ENCODE measurements at regions not wholly inside any gene's neighbourhood (a gene's known extent, or its start where the extent isn't known, plus 50 kb on each side); places are given as distances from the start of the nearest gene placed in this dataset.

GRCh38 chr10:109695988-109696387 is 227.3 kb downstream of the XPNPEP1 start:
- no peak for TF ChIP-seq CTCF (IDR thresholded peaks at IDR 0.05; ENCODE audit: borderline replicate concordance, insufficient read depth, low read depth, low read length)
- no peak overlapping the region for H3K4me3 ChIP-seq (ENCODE audit: low read depth, low read length)

GRCh38 chr10:109689785-109690184 is 233.5 kb downstream of the XPNPEP1 start:
- H3K4me3 ChIP-seq (ENCODE audit: low read depth, low read length): no peak overlapping the region
- no peak for TF ChIP-seq CTCF (IDR thresholded peaks at IDR 0.05; ENCODE audit: borderline replicate concordance, insufficient read depth, low read depth, low read length)

- no peak overlapping the region for H3K4me3 ChIP-seq (ENCODE audit: low read depth, low read length)
- TF ChIP-seq CTCF (IDR thresholded peaks at IDR 0.05; ENCODE audit: borderline replicate concordance, insufficient read depth, low read depth, low read length): no peak
Observed at GRCh38 chr10:109679478-109679877, 243.8 kb downstream of the XPNPEP1 start.

- TF ChIP-seq CTCF (IDR thresholded peaks at IDR 0.05; ENCODE audit: borderline replicate concordance, insufficient read depth, low read depth, low read length): no peak
- H3K4me3 ChIP-seq (ENCODE audit: low read depth, low read length): no peak overlapping the region
Observed at GRCh38 chr10:109678857-109679256, 244.5 kb downstream of the XPNPEP1 start.

- no peak for TF ChIP-seq CTCF (IDR thresholded peaks at IDR 0.05; ENCODE audit: borderline replicate concordance, insufficient read depth, low read depth, low read length)
- H3K4me3 ChIP-seq (ENCODE audit: low read depth, low read length): no peak overlapping the region
Observed at GRCh38 chr10:109676703-109677102, 246.6 kb downstream of the XPNPEP1 start.

GRCh38 chr10:109668703-109669102 is 254.6 kb downstream of the XPNPEP1 start:
- no peak overlapping the region for H3K4me3 ChIP-seq (ENCODE audit: low read depth, low read length)
- no peak for TF ChIP-seq CTCF (IDR thresholded peaks at IDR 0.05; ENCODE audit: borderline replicate concordance, insufficient read depth, low read depth, low read length)

GRCh38 chr10:109668154-109668665 is 255.1 kb downstream of the XPNPEP1 start:
- no peak overlapping the region for H3K4me3 ChIP-seq (ENCODE audit: low read depth, low read length)
- no peak for TF ChIP-seq CTCF (IDR thresholded peaks at IDR 0.05; ENCODE audit: borderline replicate concordance, insufficient read depth, low read depth, low read length)
